Mesendoderm (in vitro differentiated cells): ENCODE measurements at regions not wholly inside any gene's neighbourhood (a gene's known extent, or its start where the extent isn't known, plus 50 kb on each side); places are given as distances from the start of the nearest gene placed in this dataset.

Experiments used
- DNase-seq: peaks from one replicate; pipeline ENCODE4 v3.0.0; 2013
- H2AK5ac ChIP-seq: 2 replicates; pipeline ENCODE4 v1.6.1; 2013; ENCODE audit warnings: low read length, inconsistent platforms
- H2BK120ac ChIP-seq: 2 replicates; pipeline ENCODE4 v1.6.1; 2013; ENCODE audit warnings: low read depth, mild to moderate bottlenecking, low read length, moderate library complexity, mixed read lengths
- H2BK15ac ChIP-seq: replicated peaks from 2 replicates; pipeline ENCODE4 v1.6.1; 2013; ENCODE audit warnings: low read depth, mild to moderate bottlenecking, moderate library complexity
- H2BK5ac ChIP-seq: 2 replicates; pipeline ENCODE4 v1.6.1; 2013; ENCODE audit warnings: low read length, inconsistent platforms
- H3K18ac ChIP-seq: 2 replicates; pipeline ENCODE4 v1.6.1; 2013; ENCODE audit warnings: mild to moderate bottlenecking, low read length, mixed read lengths
- H3K23ac ChIP-seq: one replicate; pipeline ENCODE4 v1.6.1; 2013; ENCODE audit warnings: low read length
- H3K27ac ChIP-seq: 2 replicates; pipeline ENCODE4 v1.5.1; 2013; ENCODE audit warnings: low read depth, mild to moderate bottlenecking, inconsistent platforms, low read length, moderate library complexity
- H3K27me3 ChIP-seq: 2 replicates; pipeline ENCODE4 v1.6.1; 2013; ENCODE audit warnings: low read length, control low read depth, mild to moderate bottlenecking, inconsistent platforms; ENCODE audit not compliant: insufficient read depth, poor library complexity
- H3K36me3 ChIP-seq: 2 replicates; pipeline ENCODE4 v1.6.1; 2013; ENCODE audit warnings: low read length, inconsistent platforms; ENCODE audit not compliant: control insufficient read depth, insufficient read depth
- H3K4ac ChIP-seq: one replicate; pipeline ENCODE4 v1.6.1; 2013; ENCODE audit warnings: low read depth, mild to moderate bottlenecking, low read length, moderate library complexity
- H3K4me1 ChIP-seq: 2 replicates; pipeline ENCODE4 v1.6.1; 2013; ENCODE audit warnings: low read depth, low read length, inconsistent platforms; ENCODE audit not compliant: control insufficient read depth
- H3K4me2 ChIP-seq: 2 replicates; pipeline ENCODE4 v1.6.1; 2013; ENCODE audit warnings: low read length
- H3K4me3 ChIP-seq: 2 replicates; pipeline ENCODE4 v1.5.1; 2013; ENCODE audit warnings: mild to moderate bottlenecking, low read length
- H3K56ac ChIP-seq: one replicate; pipeline ENCODE4 v1.6.1; 2013; ENCODE audit warnings: low read length
- H3K79me1 ChIP-seq: 2 replicates; pipeline ENCODE4 v1.6.1; 2013; ENCODE audit warnings: low read length, inconsistent platforms
- H3K79me2 ChIP-seq: 2 replicates; pipeline ENCODE4 v1.6.1; 2013; ENCODE audit warnings: mild to moderate bottlenecking, low read length; ENCODE audit not compliant: control insufficient read depth, insufficient read depth
- H3K9ac ChIP-seq: 2 replicates; pipeline ENCODE4 v1.6.1; 2013; ENCODE audit warnings: low read length, inconsistent platforms
- H4K5ac ChIP-seq: one replicate; pipeline ENCODE4 v1.6.1; 2013; ENCODE audit warnings: low read length
- H4K8ac ChIP-seq: one replicate; pipeline ENCODE4 v1.6.1; 2013; ENCODE audit warnings: low read depth, mild to moderate bottlenecking, control low read depth, low read length, moderate library complexity
- WGBS: extraction: QIAGEN DNeasy Blood & Tissue Kit; methylation state at CpG from one replicate; pipeline ENCODE4 v1.1.7; 2013; ENCODE audit warnings: low lambda C conversion rate, missing lambda C conversion rate; ENCODE audit not compliant: insufficient coverage; ENCODE audit errors: extremely low coverage; 5-methylcytosine and 5-hydroxymethylcytosine counted together

DNA sequence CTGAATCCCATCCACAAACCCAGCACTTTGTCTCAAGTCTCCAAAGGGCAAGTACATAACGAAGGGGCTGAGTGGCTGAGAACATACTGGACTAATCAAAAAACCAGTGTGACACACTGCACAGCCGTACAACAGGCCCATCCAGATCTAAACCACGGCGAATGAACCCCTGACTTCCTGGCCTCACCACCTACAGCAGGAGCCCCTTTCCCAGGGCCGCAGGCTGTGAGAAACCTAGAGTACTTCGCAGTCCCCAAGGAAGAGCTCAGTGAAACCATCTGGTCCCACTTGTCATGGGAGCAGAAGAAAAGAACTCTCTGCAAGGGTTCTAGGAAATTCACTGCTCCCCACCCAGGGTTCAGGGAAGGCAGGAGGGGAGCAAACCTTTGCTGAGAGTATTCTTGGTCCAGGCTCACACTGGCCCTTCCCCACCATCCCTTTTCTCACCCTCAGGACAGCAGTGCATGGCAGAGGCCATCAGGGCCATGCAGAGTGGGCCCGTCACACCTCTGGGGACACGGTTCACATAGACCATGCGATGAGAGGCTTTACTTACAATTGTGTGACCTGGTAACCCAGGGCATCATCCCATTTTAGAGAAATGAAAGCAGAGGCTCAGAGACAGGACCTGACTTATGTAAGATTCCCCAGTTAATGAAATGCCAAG, 192.8 kb downstream of the BCL11B start:
- no peak overlapping the region for H3K18ac ChIP-seq
- no peaks in the 10 kb centered on the region for H3K79me1 ChIP-seq
- WGBS: no CpG with 5 or more reads among the region's 9 CpGs
- no peak overlapping the region for H2BK15ac ChIP-seq
- H3K27me3 ChIP-seq: no peaks in the 10 kb centered on the region
- no peak overlapping the region for H4K5ac ChIP-seq
- no peak for DNase-seq
- H3K79me2 ChIP-seq: no peaks in the 10 kb centered on the region
- no peak overlapping the region for H3K9ac ChIP-seq
- H3K4me2 ChIP-seq: no peak overlapping the region
- no peaks in the 10 kb centered on the region for H3K4me1 ChIP-seq
- H3K27ac ChIP-seq: no peak overlapping the region
- H2BK5ac ChIP-seq: no peak overlapping the region
- no peak overlapping the region for H3K23ac ChIP-seq
- no peak overlapping the region for H2BK120ac ChIP-seq
- H3K4ac ChIP-seq: no peak overlapping the region
- H3K56ac ChIP-seq: no peak overlapping the region
- H4K8ac ChIP-seq: no peak overlapping the region
- no peaks in the 10 kb centered on the region for H3K36me3 ChIP-seq
- no peak overlapping the region for H3K4me3 ChIP-seq
- no peak overlapping the region for H2AK5ac ChIP-seq

DNA sequence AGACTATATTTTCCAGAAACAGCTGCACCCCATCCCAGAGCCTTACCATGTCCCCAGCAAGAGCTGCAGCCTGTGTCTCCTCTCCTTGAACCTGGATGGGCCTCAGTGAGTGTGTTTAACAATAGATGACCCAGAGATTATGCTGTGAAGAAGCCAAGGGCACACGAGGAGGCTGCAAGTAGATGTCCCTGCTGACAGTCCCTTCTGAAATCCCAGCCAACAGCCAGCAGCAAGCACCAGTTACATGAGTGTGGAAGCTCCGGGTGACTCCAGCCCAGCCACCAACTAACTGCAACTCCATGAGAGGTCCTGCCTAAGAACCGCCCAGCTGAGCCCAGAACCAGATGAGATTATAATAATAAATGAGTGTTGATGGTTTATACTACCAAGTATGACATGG, 191.7 kb downstream of the BCL11B start:
- Histone ChIP-seq H3K79me2 (no peaks in the 10 kb centered on the region), H3K4me1 (no peaks in the 10 kb centered on the region), H3K9ac (no peak overlapping the region), H3K56ac (no peak overlapping the region), H3K27ac (no peak overlapping the region), H3K4me2 (no peak overlapping the region), H3K18ac (no peak overlapping the region), H3K23ac (no peak overlapping the region), H2AK5ac (no peak overlapping the region), H3K79me1 (no peaks in the 10 kb centered on the region), H3K27me3 (no peaks in the 10 kb centered on the region), H4K5ac (no peak overlapping the region), H2BK120ac (no peak overlapping the region), H2BK5ac (no peak overlapping the region), H3K36me3 (no peaks in the 10 kb centered on the region), H3K4ac (no peak overlapping the region), H3K4me3 (no peak overlapping the region), H4K8ac (no peak overlapping the region), H2BK15ac (no peak overlapping the region)
- DNase-seq: no peak
- WGBS: no CpG with 5 or more reads among the region's 3 CpGs

DNA sequence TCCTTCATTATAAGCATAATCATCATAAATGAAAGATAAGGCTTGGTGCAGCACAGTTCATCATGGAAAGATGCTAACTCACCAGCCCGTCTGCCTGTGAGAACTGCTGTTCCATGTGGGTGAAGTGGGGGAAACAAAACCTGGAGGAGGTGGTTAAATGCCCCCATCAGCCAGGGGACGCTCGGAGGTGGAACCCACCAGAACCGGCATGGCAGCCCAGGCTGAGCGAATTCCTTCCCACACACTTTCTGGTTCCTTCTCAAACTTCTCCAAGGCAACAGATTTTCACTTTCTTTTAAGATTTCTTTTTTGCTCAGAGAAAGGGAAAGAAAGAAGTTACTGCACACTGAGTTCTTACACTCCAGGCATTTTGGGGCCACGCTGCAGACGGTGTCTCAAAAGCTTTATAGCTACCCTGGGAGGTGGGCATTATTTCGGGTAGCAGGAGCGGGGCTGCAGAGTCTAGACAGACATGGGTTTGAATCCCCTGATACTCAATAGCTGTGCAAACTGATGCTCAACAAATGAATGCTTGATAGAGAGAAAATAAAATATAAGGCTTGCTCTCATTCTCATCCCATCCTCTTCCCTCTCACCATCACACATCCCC, 190.7 kb downstream of the BCL11B start:
- Histone ChIP-seq H2BK5ac (no peak overlapping the region), H3K9ac (no peak overlapping the region), H2AK5ac (no peak overlapping the region), H3K27ac (no peak overlapping the region), H3K4me2 (no peak overlapping the region), H2BK15ac (no peak overlapping the region), H3K18ac (no peak overlapping the region), H3K79me1 (no peaks in the 10 kb centered on the region), H4K8ac (no peak overlapping the region), H3K23ac (no peak overlapping the region), H4K5ac (no peak overlapping the region), H3K4me3 (no peak overlapping the region), H3K4ac (no peak overlapping the region), H3K27me3 (no peaks in the 10 kb centered on the region), H3K4me1 (no peaks in the 10 kb centered on the region), H3K79me2 (no peaks in the 10 kb centered on the region), H3K56ac (no peak overlapping the region), H2BK120ac (no peak overlapping the region), H3K36me3 (no peaks in the 10 kb centered on the region)
- DNase-seq: no peak
- no CpG with 5 or more reads among the region's 9 CpGs for WGBS

DNA sequence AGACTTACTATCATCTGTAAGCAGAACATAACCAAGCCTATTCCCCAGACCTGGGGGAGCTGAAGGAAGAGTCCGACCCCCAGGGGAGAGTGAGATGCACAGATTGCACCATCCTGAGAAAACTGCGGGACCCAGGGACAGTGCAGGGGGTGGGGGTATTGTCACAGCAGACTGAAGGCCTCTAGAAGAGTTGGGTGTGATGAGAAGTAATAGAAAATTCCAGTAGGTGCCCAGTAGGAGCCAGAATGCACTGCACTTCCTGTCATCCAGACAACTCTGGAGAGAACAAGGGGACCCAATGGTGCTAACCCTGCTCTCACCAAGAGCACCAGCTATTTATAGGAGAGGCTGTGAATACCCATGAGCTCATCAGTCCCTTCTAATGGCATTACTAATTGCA, 190.1 kb downstream of the BCL11B start:
- DNase-seq: no peak
- Histone ChIP-seq H2BK5ac (no peak overlapping the region), H3K4me1 (no peaks in the 10 kb centered on the region), H3K9ac (no peak overlapping the region), H3K56ac (no peak overlapping the region), H3K27ac (no peak overlapping the region), H3K79me1 (no peaks in the 10 kb centered on the region), H2AK5ac (no peak overlapping the region), H4K5ac (no peak overlapping the region), H3K4me3 (no peak overlapping the region), H2BK120ac (no peak overlapping the region), H3K4me2 (no peak overlapping the region), H3K27me3 (no peaks in the 10 kb centered on the region), H3K79me2 (no peaks in the 10 kb centered on the region), H3K4ac (no peak overlapping the region), H3K18ac (no peak overlapping the region), H4K8ac (no peak overlapping the region), H3K23ac (no peak overlapping the region), H2BK15ac (no peak overlapping the region), H3K36me3 (no peaks in the 10 kb centered on the region)
- no CpG with 5 or more reads among the region's 2 CpGs for WGBS

DNA sequence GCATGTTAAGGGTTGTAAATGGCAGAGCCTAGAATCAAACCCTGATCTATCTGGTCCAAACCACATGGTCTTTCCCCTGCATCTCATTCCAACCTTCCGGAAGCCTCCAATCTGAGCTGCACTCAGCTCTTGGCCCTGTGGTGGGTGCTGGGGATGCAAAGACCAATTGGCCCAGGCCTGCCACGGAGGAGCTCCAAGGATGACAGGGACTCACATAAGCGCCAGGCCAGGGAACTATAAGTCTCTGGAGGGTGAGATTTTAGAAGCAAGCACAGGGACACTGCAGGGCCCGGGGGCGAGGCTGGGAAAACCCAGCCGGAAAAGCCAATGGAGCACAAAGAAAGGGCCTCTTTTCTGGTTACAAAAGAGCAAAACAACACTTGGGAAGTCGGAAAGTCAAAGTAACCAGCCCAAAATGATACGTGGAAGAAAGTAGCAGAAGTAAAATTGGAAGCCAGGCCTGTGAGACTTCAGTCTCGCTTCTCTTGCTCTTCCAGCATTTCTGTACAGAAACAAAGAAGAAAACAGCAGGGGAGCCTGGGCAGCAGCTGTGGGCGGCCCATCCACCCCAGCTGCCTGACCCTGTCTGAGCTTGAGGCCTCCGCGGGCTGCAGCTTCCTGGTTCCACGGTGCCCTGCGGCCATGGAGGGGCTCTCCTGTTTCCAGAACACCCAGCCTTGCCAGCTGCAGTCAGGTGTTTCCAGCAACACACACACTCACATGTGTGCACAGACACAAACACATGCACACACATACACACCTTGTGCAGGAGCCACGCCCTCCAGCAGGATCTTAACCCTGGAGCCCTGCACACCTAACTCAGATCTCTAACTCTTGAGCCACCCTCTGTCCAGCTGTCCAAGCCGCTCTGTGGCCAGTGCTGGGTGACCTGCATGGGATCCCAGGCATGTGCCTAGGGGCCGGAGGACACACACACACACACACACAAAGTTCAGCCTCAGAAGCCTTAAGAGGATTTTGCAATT, 178.2 kb downstream of the BCL11B start:
- DNase-seq: no peak
- H3K27ac ChIP-seq: no peak overlapping the region

More for the DNA sequence above, 178.2 kb downstream of the BCL11B start:
- Histone ChIP-seq H2AK5ac (no peak overlapping the region), H2BK5ac (no peak overlapping the region), H2BK120ac (no peak overlapping the region), H3K36me3 (no peaks in the 10 kb centered on the region), H3K79me1 (no peaks in the 10 kb centered on the region), H2BK15ac (no peak overlapping the region), H3K27me3 (no peaks in the 10 kb centered on the region), H3K4me3 (no peak overlapping the region), H3K4me2 (no peak overlapping the region), H3K9ac (no peak overlapping the region), H3K18ac (no peak overlapping the region), H3K4ac (no peak overlapping the region), H3K4me1 (no peaks in the 10 kb centered on the region), H4K5ac (no peak overlapping the region), H3K23ac (no peak overlapping the region), H4K8ac (no peak overlapping the region), H3K79me2 (no peaks in the 10 kb centered on the region), H3K56ac (no peak overlapping the region)
- WGBS: no CpG with 5 or more reads among the region's 17 CpGs
